Activated T-helper 17 cell treated with anti-CD3 and anti-CD28 coated beads, Interleukin-2, amount 50 U/mL, for 72 hours (primary cell): ENCODE measurements at regions not wholly inside any gene's neighbourhood (a gene's known extent, or its start where the extent isn't known, plus 50 kb on each side); places are given as distances from the start of the nearest gene placed in this dataset.

Source experiments
- ATAC-seq: fragments of 150-1000 bp; cut with Tn5 transposase; replicated peaks from 2 replicates; pipeline ENCODE4 v1.10.0; 2021; ENCODE audit warnings: mild to moderate bottlenecking, moderate library complexity
- H3K27ac Mint-ChIP-seq: one replicate; pipeline ENCODE4 v1.8.0; 2022; ENCODE audit warnings: mixed read lengths
- H3K27me3 Mint-ChIP-seq: one replicate; pipeline ENCODE4 v1.8.0; 2022; ENCODE audit warnings: mixed read lengths
- H3K36me3 Mint-ChIP-seq: one replicate; pipeline ENCODE4 v1.8.0; 2022; ENCODE audit warnings: low read depth, mild to moderate bottlenecking, mixed read lengths
- H3K4me1 Mint-ChIP-seq: one replicate; pipeline ENCODE4 v1.8.0; 2022; ENCODE audit warnings: mixed read lengths
- H3K4me3 Mint-ChIP-seq: one replicate; pipeline ENCODE4 v1.8.0; 2022; ENCODE audit warnings: mild to moderate bottlenecking, mixed read lengths
- H3K9me3 Mint-ChIP-seq: one replicate; pipeline ENCODE4 v1.8.0; 2022; ENCODE audit warnings: mixed read lengths

- ATAC-seq: no peak
- Mint-ChIP-seq H3K36me3 (no peaks in the 10 kb centered on the region), H3K9me3 (no peaks in the 10 kb centered on the region), H3K27me3 (peaks cover 7% of the 10 kb centered on the region), H3K4me3 (no peak overlapping the region), H3K27ac (no peak overlapping the region), H3K4me1 (no peaks in the 10 kb centered on the region)
Observed at GRCh38 chr2:15084826-15085489, 452.4 kb downstream of the LRATD1 start.

GRCh38 chr2:15092181-15092580, 459.7 kb downstream of the LRATD1 start:
- no peak overlapping the region for H3K4me3 Mint-ChIP-seq
- H3K27ac Mint-ChIP-seq: no peak overlapping the region
- no peaks in the 10 kb centered on the region for H3K4me1 Mint-ChIP-seq
- H3K9me3 Mint-ChIP-seq: no peaks in the 10 kb centered on the region
- no peaks in the 10 kb centered on the region for H3K27me3 Mint-ChIP-seq
- ATAC-seq: no peak
- no peaks in the 10 kb centered on the region for H3K36me3 Mint-ChIP-seq

GRCh38 chr2:15092691-15093090, 460.2 kb downstream of the LRATD1 start:
- Mint-ChIP-seq H3K4me1 (no peaks in the 10 kb centered on the region), H3K4me3 (no peak overlapping the region), H3K27me3 (no peaks in the 10 kb centered on the region), H3K9me3 (no peaks in the 10 kb centered on the region), H3K27ac (no peak overlapping the region), H3K36me3 (no peaks in the 10 kb centered on the region)
- ATAC-seq: no peak

GRCh38 chr2:15094161-15094560, 461.6 kb downstream of the LRATD1 start:
- Mint-ChIP-seq H3K9me3 (no peaks in the 10 kb centered on the region), H3K27ac (no peak overlapping the region), H3K36me3 (no peaks in the 10 kb centered on the region), H3K4me3 (no peak overlapping the region), H3K27me3 (no peaks in the 10 kb centered on the region), H3K4me1 (no peaks in the 10 kb centered on the region)
- ATAC-seq: no peak

GRCh38 chr2:15096873-15097272, 464.3 kb downstream of the NBAS start:
- no peak for ATAC-seq
- Mint-ChIP-seq H3K27ac (no peak overlapping the region), H3K4me3 (no peak overlapping the region), H3K27me3 (peaks cover 3% of the 10 kb centered on the region), H3K9me3 (no peaks in the 10 kb centered on the region), H3K36me3 (no peaks in the 10 kb centered on the region), H3K4me1 (no peaks in the 10 kb centered on the region)

- H3K36me3 Mint-ChIP-seq: no peaks in the 10 kb centered on the region
- peaks cover 15% of the 10 kb centered on the region for H3K9me3 Mint-ChIP-seq
- no peak for ATAC-seq
- no peaks in the 10 kb centered on the region for H3K4me1 Mint-ChIP-seq
- no peak overlapping the region for H3K27ac Mint-ChIP-seq
- no peak overlapping the region for H3K4me3 Mint-ChIP-seq
- no peaks in the 10 kb centered on the region for H3K27me3 Mint-ChIP-seq
Observed at GRCh38 chr2:15107137-15107536, 454.0 kb downstream of the NBAS start.

- Mint-ChIP-seq H3K27ac (no peak overlapping the region), H3K4me1 (no peaks in the 10 kb centered on the region), H3K36me3 (no peaks in the 10 kb centered on the region), H3K4me3 (no peak overlapping the region), H3K9me3 (peaks cover 24% of the 10 kb centered on the region), H3K27me3 (no peaks in the 10 kb centered on the region)
- no peak for ATAC-seq
Observed at GRCh38 chr2:15111718-15112117, 449.4 kb downstream of the NBAS start.

GRCh38 chr2:15112216-15112615, 448.9 kb downstream of the NBAS start:
- H3K4me3 Mint-ChIP-seq: no peak overlapping the region
- H3K4me1 Mint-ChIP-seq: no peaks in the 10 kb centered on the region
- no peaks in the 10 kb centered on the region for H3K36me3 Mint-ChIP-seq
- ATAC-seq: no peak
- H3K27me3 Mint-ChIP-seq: no peaks in the 10 kb centered on the region
- no peak overlapping the region for H3K27ac Mint-ChIP-seq
- H3K9me3 Mint-ChIP-seq: peaks cover 24% of the 10 kb centered on the region

- Mint-ChIP-seq H3K9me3 (peaks cover 19% of the 10 kb centered on the region), H3K4me1 (no peaks in the 10 kb centered on the region), H3K36me3 (no peaks in the 10 kb centered on the region), H3K27me3 (no peaks in the 10 kb centered on the region), H3K27ac (no peak overlapping the region), H3K4me3 (no peak overlapping the region)
- no peak for ATAC-seq
Observed at GRCh38 chr2:15115776-15116175, 445.4 kb downstream of the NBAS start.

GRCh38 chr2:15116830-15117229, 444.3 kb downstream of the NBAS start:
- Mint-ChIP-seq H3K9me3 (peaks cover 14% of the 10 kb centered on the region), H3K27me3 (no peaks in the 10 kb centered on the region), H3K36me3 (no peaks in the 10 kb centered on the region), H3K4me1 (no peaks in the 10 kb centered on the region), H3K4me3 (no peak overlapping the region), H3K27ac (no peak overlapping the region)
- no peak for ATAC-seq
